ENCODE measurements at regions not wholly inside any gene's neighbourhood (a gene's known extent, or its start where the extent isn't known, plus 50 kb on each side); places are given as distances from the start of the nearest gene placed in this dataset.

DNA sequence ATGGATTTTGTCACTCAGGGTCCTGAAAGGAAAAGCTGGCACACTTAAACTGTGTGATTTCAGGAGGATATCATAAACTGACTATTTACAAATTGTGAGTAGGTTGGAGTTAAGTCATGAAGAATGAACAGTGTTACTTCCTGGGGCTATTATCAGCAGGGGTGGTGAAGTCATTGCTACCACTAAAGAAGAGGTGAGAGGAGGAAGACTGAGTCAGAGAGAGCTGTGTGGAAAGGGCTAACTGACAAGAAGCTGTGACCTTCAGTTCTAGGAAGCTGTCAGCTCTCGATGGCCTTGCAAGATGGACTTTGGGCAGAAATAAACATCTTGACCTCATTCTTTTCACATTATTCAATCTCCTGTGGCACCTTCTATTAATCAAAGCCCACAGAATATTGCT is 72.3 kb upstream of the STARD4 start:
- WGBS, 4 donors = 25 to 44% (median 27%) methylated on average over 1 of the region's 1 CpG
- H3K36me3 ChIP-seq (replicated peaks in 1 of 2) = no peaks in the 10 kb centered on the region

GRCh38 chr5:111583758-111584203 is 71.4 kb upstream of the STARD4 start:
- Histone ChIP-seq H3K9me3 (replicated peaks in 1 of 3) (no peaks in the 10 kb centered on the region), H3K27me3 (no peaks in the 10 kb centered on the region), H3K27ac (no peak overlapping the region), H3K4me1 (replicated peaks in 1 of 2) (peaks cover 6 to 14% of the 10 kb centered on the region in 2 donors), H3K4me3 (no peak overlapping the region), H3K36me3 (replicated peaks in 1 of 2) (no peaks in the 10 kb centered on the region)
- WGBS, 4 donors = 43 to 50% (median 45%) methylated on average over 4 of the region's 4 CpGs
- TF ChIP-seq POLR2A (IDR thresholded peaks at IDR 0.05) (no peak), CTCF (IDR thresholded peaks at IDR 0.05) (no peak)
- intact Hi-C loops (cut with DNase I) = no loop called here
- DNase-seq = peak in 3 of 7 donors; percentile 21 to 57 (median 25)

More for the DNA sequence above, 72.3 kb upstream of the STARD4 start:
- DNase-seq = peak in 3 of 7 donors; percentile 19 to 20 (median 20)
- Histone ChIP-seq H3K4me1 (replicated peaks in 1 of 2) (peaks cover 6 to 14% of the 10 kb centered on the region in 2 donors), H3K4me3 (no peak overlapping the region), H3K9me3 (replicated peaks in 1 of 3) (no peaks in the 10 kb centered on the region), H3K27me3 (no peaks in the 10 kb centered on the region), H3K27ac (no peak overlapping the region)
- TF ChIP-seq POLR2A (IDR thresholded peaks at IDR 0.05) (no peak), CTCF (IDR thresholded peaks at IDR 0.05) (no peak)
- intact Hi-C loops (cut with DNase I) = no loop called here

- 74 to 82% (median 79%) methylated on average over 4 of the region's 4 CpGs for WGBS, 4 donors
- H3K9me3 ChIP-seq (replicated peaks in 1 of 3) = no peaks in the 10 kb centered on the region
- peaks cover 6 to 14% of the 10 kb centered on the region in 2 donors for H3K4me1 ChIP-seq (replicated peaks in 1 of 2)
- H3K36me3 ChIP-seq (replicated peaks in 1 of 2) = no peaks in the 10 kb centered on the region
- no peak for DNase-seq
- TF ChIP-seq POLR2A (IDR thresholded peaks at IDR 0.05) (no peak), CTCF (IDR thresholded peaks at IDR 0.05) (no peak)
- intact Hi-C loops (cut with DNase I) = no loop called here
- no peak overlapping the region for H3K27ac ChIP-seq
- H3K27me3 ChIP-seq = no peaks in the 10 kb centered on the region
- no peak overlapping the region for H3K4me3 ChIP-seq
These were observed 70.8 kb upstream of the STARD4 start for GRCh38 chr5:111582993-111583601.

- H3K27me3 ChIP-seq = no peaks in the 10 kb centered on the region
- 93 to 100% (median 95%) methylated on average over 1 of the region's 1 CpG for WGBS, 4 donors
These were observed 70.1 kb upstream of the STARD4 start for GRCh38 chr5:111582451-111582850.

More at GRCh38 chr5:111582451-111582850, 70.1 kb upstream of the STARD4 start:
- intact Hi-C loops (cut with DNase I) = no loop called here
- H3K4me3 ChIP-seq = no peak overlapping the region
- H3K36me3 ChIP-seq (replicated peaks in 1 of 2) = no peaks in the 10 kb centered on the region
- H3K27ac ChIP-seq = no peak overlapping the region
- H3K9me3 ChIP-seq (replicated peaks in 1 of 3) = no peaks in the 10 kb centered on the region
- peaks cover 6 to 14% of the 10 kb centered on the region in 2 donors for H3K4me1 ChIP-seq (replicated peaks in 1 of 2)
- no peak for TF ChIP-seq CTCF (IDR thresholded peaks at IDR 0.05)
- no peak for TF ChIP-seq POLR2A (IDR thresholded peaks at IDR 0.05)
- no peak for DNase-seq
